ENCODE measurements at regions not wholly inside any gene's neighbourhood (a gene's known extent, or its start where the extent isn't known, plus 50 kb on each side); places are given as distances from the start of the nearest gene placed in this dataset.

GRCh38 chr2:221857719-221858118 lies 285.6 kb upstream of the EPHA4 start:
- no peaks in the 10 kb centered on the region for H3K36me3 ChIP-seq (ENCODE audit: control insufficient read depth in 1 of 2, insufficient read depth in 2 of 2, low read length in 1 of 2)
- H3K4me3 ChIP-seq (ENCODE audit: low read length in 2 of 2): no peak overlapping the region
- intact Hi-C loops (cut with DNase I): no loop called here
- no peak overlapping the region for H3K27ac ChIP-seq (ENCODE audit: low read depth in 1 of 2, low read length in 2 of 2)
- H3K27me3 ChIP-seq (ENCODE audit: control insufficient read depth in 1 of 2, insufficient read depth in 2 of 2, low read length in 1 of 2): no peaks in the 10 kb centered on the region
- DNase-seq: no peak
- H3K9me3 ChIP-seq (ENCODE audit: control insufficient read depth, low read length): peaks cover 1% of the 10 kb centered on the region
- H3K4me1 ChIP-seq (ENCODE audit: control insufficient read depth in 1 of 2, insufficient read depth in 2 of 2, low read length in 2 of 2): no peaks in the 10 kb centered on the region
- no peak for ATAC-seq (ENCODE audit: low FRiP score)
- 58 to 59% methylated on average over 2 of the region's 2 CpGs for WGBS, 2 donors

GRCh38 chr2:221853297-221853696 lies 281.2 kb upstream of the EPHA4 start:
- H3K4me3 ChIP-seq (ENCODE audit: low read length in 2 of 2): no peak overlapping the region
- ATAC-seq (ENCODE audit: low FRiP score) (no peak), DNase-seq (no peak)
- peaks cover 1% of the 10 kb centered on the region for H3K9me3 ChIP-seq (ENCODE audit: control insufficient read depth, low read length)
- intact Hi-C loops (cut with DNase I): no loop called here
- no peaks in the 10 kb centered on the region for H3K36me3 ChIP-seq (ENCODE audit: control insufficient read depth in 1 of 2, insufficient read depth in 2 of 2, low read length in 1 of 2)
- H3K27ac ChIP-seq (ENCODE audit: low read depth in 1 of 2, low read length in 2 of 2): no peak overlapping the region
- peaks cover 0 to 2% of the 10 kb centered on the region in 2 donors for H3K27me3 ChIP-seq (ENCODE audit: control insufficient read depth in 1 of 2, insufficient read depth in 2 of 2, low read length in 1 of 2)
- H3K4me1 ChIP-seq (ENCODE audit: control insufficient read depth in 1 of 2, insufficient read depth in 2 of 2, low read length in 2 of 2): no peaks in the 10 kb centered on the region
- 75 to 77% methylated on average over 1 of the region's 1 CpG for WGBS, 2 donors

- Histone ChIP-seq H3K4me3 (ENCODE audit: low read length in 2 of 2) (no peak overlapping the region), H3K27ac (ENCODE audit: low read depth in 1 of 2, low read length in 2 of 2) (no peak overlapping the region), H3K36me3 (ENCODE audit: control insufficient read depth in 1 of 2, insufficient read depth in 2 of 2, low read length in 1 of 2) (no peaks in the 10 kb centered on the region), H3K9me3 (ENCODE audit: control insufficient read depth, low read length) (peaks cover 1% of the 10 kb centered on the region), H3K27me3 (ENCODE audit: control insufficient read depth in 1 of 2, insufficient read depth in 2 of 2, low read length in 1 of 2) (peaks cover 0 to 2% of the 10 kb centered on the region in 2 donors), H3K4me1 (ENCODE audit: control insufficient read depth in 1 of 2, insufficient read depth in 2 of 2, low read length in 2 of 2) (no peaks in the 10 kb centered on the region)
- intact Hi-C loops (cut with DNase I): no loop called here
- ATAC-seq (ENCODE audit: low FRiP score) (no peak), DNase-seq (no peak)
- WGBS, 2 donors: 83% methylated on average over 2 of the region's 2 CpGs
Observed at GRCh38 chr2:221851531-221852045, 279.5 kb upstream of the EPHA4 start.

- 43 to 45% methylated on average over 3 of the region's 3 CpGs for WGBS, 2 donors
- no peak for ATAC-seq (ENCODE audit: low FRiP score)
- intact Hi-C loops (cut with DNase I): no loop called here
- Histone ChIP-seq H3K27me3 (ENCODE audit: control insufficient read depth in 1 of 2, insufficient read depth in 2 of 2, low read length in 1 of 2) (peaks cover 0 to 2% of the 10 kb centered on the region in 2 donors), H3K4me3 (ENCODE audit: low read length in 2 of 2) (no peak overlapping the region), H3K9me3 (ENCODE audit: control insufficient read depth, low read length) (peaks cover 1% of the 10 kb centered on the region), H3K36me3 (ENCODE audit: control insufficient read depth in 1 of 2, insufficient read depth in 2 of 2, low read length in 1 of 2) (no peaks in the 10 kb centered on the region), H3K4me1 (ENCODE audit: control insufficient read depth in 1 of 2, insufficient read depth in 2 of 2, low read length in 2 of 2) (no peaks in the 10 kb centered on the region), H3K27ac (ENCODE audit: low read depth in 1 of 2, low read length in 2 of 2) (no peak overlapping the region)
- no peak for DNase-seq
Observed at GRCh38 chr2:221850076-221850475, 278.0 kb upstream of the EPHA4 start.

- DNase-seq (no peak), ATAC-seq (ENCODE audit: low FRiP score) (no peak)
- intact Hi-C loops (cut with DNase I): no loop called here
- Histone ChIP-seq H3K9me3 (ENCODE audit: control insufficient read depth, low read length) (no peaks in the 10 kb centered on the region), H3K27me3 (ENCODE audit: control insufficient read depth in 1 of 2, insufficient read depth in 2 of 2, low read length in 1 of 2) (peaks cover 0 to 2% of the 10 kb centered on the region in 2 donors), H3K27ac (ENCODE audit: low read depth in 1 of 2, low read length in 2 of 2) (no peak overlapping the region), H3K36me3 (ENCODE audit: control insufficient read depth in 1 of 2, insufficient read depth in 2 of 2, low read length in 1 of 2) (no peaks in the 10 kb centered on the region), H3K4me1 (ENCODE audit: control insufficient read depth in 1 of 2, insufficient read depth in 2 of 2, low read length in 2 of 2) (no peaks in the 10 kb centered on the region), H3K4me3 (ENCODE audit: low read length in 2 of 2) (no peak overlapping the region)
- 75 to 81% methylated on average over 4 of the region's 4 CpGs for WGBS, 2 donors
Observed at GRCh38 chr2:221848286-221848685, 276.2 kb upstream of the EPHA4 start.

GRCh38 chr2:221845021-221845365 lies 272.9 kb upstream of the EPHA4 start:
- H3K4me3 ChIP-seq (ENCODE audit: low read length in 2 of 2): no peak overlapping the region
- 80 to 84% methylated on average over 2 of the region's 2 CpGs for WGBS, 2 donors
- no peaks in the 10 kb centered on the region for H3K27me3 ChIP-seq (ENCODE audit: control insufficient read depth in 1 of 2, insufficient read depth in 2 of 2, low read length in 1 of 2)
- H3K36me3 ChIP-seq (ENCODE audit: control insufficient read depth in 1 of 2, insufficient read depth in 2 of 2, low read length in 1 of 2): no peaks in the 10 kb centered on the region
- ATAC-seq (ENCODE audit: low FRiP score): no peak
- no peak for DNase-seq
- no peaks in the 10 kb centered on the region for H3K4me1 ChIP-seq (ENCODE audit: control insufficient read depth in 1 of 2, insufficient read depth in 2 of 2, low read length in 2 of 2)
- intact Hi-C loops (cut with DNase I): no loop called here
- H3K27ac ChIP-seq (ENCODE audit: low read depth in 1 of 2, low read length in 2 of 2): no peak overlapping the region
- no peaks in the 10 kb centered on the region for H3K9me3 ChIP-seq (ENCODE audit: control insufficient read depth, low read length)

GRCh38 chr2:221844212-221845020 lies 272.3 kb upstream of the EPHA4 start:
- WGBS, 2 donors: 35 to 41% methylated on average over 2 of the region's 2 CpGs
- no peaks in the 10 kb centered on the region for H3K36me3 ChIP-seq (ENCODE audit: control insufficient read depth in 1 of 2, insufficient read depth in 2 of 2, low read length in 1 of 2)
- no peak overlapping the region for H3K27ac ChIP-seq (ENCODE audit: low read depth in 1 of 2, low read length in 2 of 2)
- H3K4me3 ChIP-seq (ENCODE audit: low read length in 2 of 2): no peak overlapping the region
- ATAC-seq (ENCODE audit: low FRiP score) (no peak), DNase-seq (no peak)
- no peaks in the 10 kb centered on the region for H3K27me3 ChIP-seq (ENCODE audit: control insufficient read depth in 1 of 2, insufficient read depth in 2 of 2, low read length in 1 of 2)
- no peaks in the 10 kb centered on the region for H3K9me3 ChIP-seq (ENCODE audit: control insufficient read depth, low read length)
- intact Hi-C loops (cut with DNase I): no loop called here
- H3K4me1 ChIP-seq (ENCODE audit: control insufficient read depth in 1 of 2, insufficient read depth in 2 of 2, low read length in 2 of 2): no peaks in the 10 kb centered on the region

GRCh38 chr2:221836095-221836494 lies 264.0 kb upstream of the EPHA4 start:
- WGBS, 2 donors: 15 to 38% methylated on average over 3 of the region's 3 CpGs
- no peaks in the 10 kb centered on the region for H3K9me3 ChIP-seq (ENCODE audit: control insufficient read depth, low read length)
- no peak for ATAC-seq (ENCODE audit: low FRiP score)
- intact Hi-C loops (cut with DNase I): no loop called here
- no peaks in the 10 kb centered on the region for H3K36me3 ChIP-seq (ENCODE audit: control insufficient read depth in 1 of 2, insufficient read depth in 2 of 2, low read length in 1 of 2)
- no peak overlapping the region for H3K27ac ChIP-seq (ENCODE audit: low read depth in 1 of 2, low read length in 2 of 2)
- DNase-seq: no peak
- no peak overlapping the region for H3K4me3 ChIP-seq (ENCODE audit: low read length in 2 of 2)
- H3K27me3 ChIP-seq (ENCODE audit: control insufficient read depth in 1 of 2, insufficient read depth in 2 of 2, low read length in 1 of 2): no peaks in the 10 kb centered on the region
- no peaks in the 10 kb centered on the region for H3K4me1 ChIP-seq (ENCODE audit: control insufficient read depth in 1 of 2, insufficient read depth in 2 of 2, low read length in 2 of 2)

- WGBS, 2 donors: 62 to 72% methylated on average over 2 of the region's 2 CpGs
- Histone ChIP-seq H3K4me1 (ENCODE audit: control insufficient read depth in 1 of 2, insufficient read depth in 2 of 2, low read length in 2 of 2) (no peaks in the 10 kb centered on the region), H3K27me3 (ENCODE audit: control insufficient read depth in 1 of 2, insufficient read depth in 2 of 2, low read length in 1 of 2) (no peaks in the 10 kb centered on the region), H3K4me3 (ENCODE audit: low read length in 2 of 2) (no peak overlapping the region), H3K36me3 (ENCODE audit: control insufficient read depth in 1 of 2, insufficient read depth in 2 of 2, low read length in 1 of 2) (no peaks in the 10 kb centered on the region), H3K9me3 (ENCODE audit: control insufficient read depth, low read length) (no peaks in the 10 kb centered on the region), H3K27ac (ENCODE audit: low read depth in 1 of 2, low read length in 2 of 2) (no peak overlapping the region)
- DNase-seq: no peak
- intact Hi-C loops (cut with DNase I): no loop called here
- no peak for ATAC-seq (ENCODE audit: low FRiP score)
Observed at GRCh38 chr2:221833966-221834365, 261.9 kb upstream of the EPHA4 start.
